ENCODE measurements at regions not wholly inside any gene's neighbourhood (a gene's known extent, or its start where the extent isn't known, plus 50 kb on each side); places are given as distances from the start of the nearest gene placed in this dataset.
"Not testable (repeated sequence)": the region's sequence is repeated elsewhere in the genome, so short reads cannot be mapped to it uniquely, and the experiment has no call there.

GRCh38 chr12:18849761-18850160, 111.8 kb downstream of the CAPZA3 start:
- no peak for DNase-seq

DNA sequence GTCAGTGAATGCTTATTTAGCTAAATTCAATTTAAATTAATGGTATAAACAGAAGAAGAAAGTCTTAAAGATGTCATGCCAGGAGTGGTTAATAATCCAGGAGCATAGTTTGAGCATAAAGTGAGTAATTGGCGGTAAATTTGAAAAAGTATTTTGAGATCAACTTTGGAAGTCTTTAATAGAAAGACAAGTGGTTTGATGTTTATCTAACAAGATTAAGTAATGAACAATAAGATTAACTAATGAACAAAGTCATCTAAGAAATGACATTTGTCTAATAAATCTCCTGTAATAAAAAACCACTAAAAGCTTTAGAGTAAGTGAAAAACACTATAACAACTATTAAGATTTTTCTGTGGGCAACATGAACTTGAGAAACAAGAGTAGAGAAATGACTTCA, 112.8 kb downstream of the CAPZA3 start:
- DNase-seq: no peak

DNA sequence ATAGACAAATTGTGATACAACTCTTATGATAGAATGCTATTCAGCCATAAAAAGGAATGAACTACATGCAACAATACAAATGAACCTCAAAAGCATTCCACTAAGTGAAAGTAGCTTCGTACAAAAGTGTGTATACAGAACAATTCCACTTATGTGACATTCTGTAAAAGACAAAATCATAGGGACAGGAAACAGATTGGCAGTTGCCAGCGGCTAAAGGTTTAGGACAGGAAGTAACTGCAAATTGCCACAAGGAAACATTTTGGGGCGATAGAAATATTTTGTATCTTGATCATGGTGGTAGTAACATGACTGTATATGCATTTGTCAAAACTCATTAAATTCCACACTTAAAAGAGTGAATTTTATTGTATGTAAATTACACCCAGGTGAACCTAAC, 113.4 kb downstream of the CAPZA3 start:
- DNase-seq: no peak

GRCh38 chr12:18853570-18854366, 115.8 kb downstream of the CAPZA3 start:
- no peak for DNase-seq

GRCh38 chr12:18857656-18858055, 119.7 kb downstream of the CAPZA3 start:
- DNase-seq: no peak

DNA sequence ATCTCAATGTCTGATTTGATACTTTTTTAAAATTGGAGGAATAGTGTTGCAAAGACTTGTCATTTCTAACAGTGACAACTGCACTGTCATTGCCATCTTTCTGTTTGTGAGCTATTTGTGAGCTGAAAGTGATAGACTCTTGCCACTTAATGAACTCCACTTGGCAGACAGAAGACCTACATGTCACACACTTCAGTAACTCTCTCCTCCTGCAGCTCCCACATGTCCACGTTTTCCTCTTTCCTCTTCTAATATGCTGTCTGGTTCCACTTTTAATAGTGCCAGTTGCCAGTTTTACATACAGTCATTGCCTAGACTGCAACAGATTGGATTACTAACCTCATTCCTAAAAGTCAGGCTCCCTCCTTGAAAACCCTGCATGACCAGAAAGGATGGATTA, 121.5 kb downstream of the CAPZA3 start:
- no peak for DNase-seq

GRCh38 chr12:18861287-18861858, 123.5 kb downstream of the CAPZA3 start:
- DNase-seq: no peak

GRCh38 chr12:18863769-18864500, 126.0 kb downstream of the CAPZA3 start:
- DNase-seq: no peak

GRCh38 chr12:18864900-18865561, 127.1 kb downstream of the CAPZA3 start:
- no peak for DNase-seq

DNA sequence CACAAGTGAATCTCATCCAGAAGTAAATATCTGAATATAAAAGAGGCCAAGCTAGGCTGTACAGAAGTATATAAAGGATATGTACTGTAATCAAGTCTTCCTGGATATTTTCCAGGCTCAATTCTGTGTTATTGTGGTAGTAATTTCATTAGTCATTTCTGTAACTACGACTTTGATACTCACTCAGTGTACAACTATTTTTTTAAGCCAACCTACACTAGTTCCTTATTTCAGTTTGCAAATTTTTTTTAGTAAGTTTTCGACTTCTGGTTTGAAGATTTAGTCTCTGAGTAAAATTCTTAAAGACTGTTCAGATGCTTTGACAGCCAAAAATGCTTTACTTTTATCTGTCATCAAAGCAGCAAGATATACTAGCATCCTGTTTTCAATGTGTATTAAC, 130.8 kb downstream of the CAPZA3 start:
- DNase-seq: no peak

- no peak for DNase-seq
Observed at GRCh38 chr12:18872770-18873169, 134.9 kb downstream of the CAPZA3 start.

GRCh38 chr12:18878676-18879180, 140.8 kb downstream of the CAPZA3 start:
- no peak for DNase-seq

DNA sequence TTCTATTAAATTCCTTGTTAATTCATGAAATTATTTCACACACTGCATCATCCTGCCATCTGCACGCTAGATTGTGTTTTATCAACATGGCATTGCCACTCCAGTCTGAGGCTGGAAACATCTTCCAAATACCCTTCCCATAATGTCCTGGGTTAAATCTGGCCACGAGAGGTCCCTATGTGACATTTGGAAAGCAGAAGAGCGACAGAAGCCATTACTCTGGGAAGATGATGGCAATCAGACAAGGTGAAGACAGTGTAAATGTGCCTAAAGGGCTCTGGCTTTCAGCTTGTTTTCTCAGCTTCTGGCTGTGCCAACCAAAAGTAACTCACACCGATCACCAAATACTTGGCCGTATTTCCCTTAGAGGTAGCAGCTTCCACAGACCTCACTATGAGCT, 144.8 kb downstream of the CAPZA3 start:
- DNase-seq: no peak

- no peak for DNase-seq
Observed at GRCh38 chr12:18886962-18887361, 149.0 kb downstream of the CAPZA3 start.

- no peak for DNase-seq
Observed at GRCh38 chr12:18887368-18887767, 149.4 kb downstream of the CAPZA3 start.

DNA sequence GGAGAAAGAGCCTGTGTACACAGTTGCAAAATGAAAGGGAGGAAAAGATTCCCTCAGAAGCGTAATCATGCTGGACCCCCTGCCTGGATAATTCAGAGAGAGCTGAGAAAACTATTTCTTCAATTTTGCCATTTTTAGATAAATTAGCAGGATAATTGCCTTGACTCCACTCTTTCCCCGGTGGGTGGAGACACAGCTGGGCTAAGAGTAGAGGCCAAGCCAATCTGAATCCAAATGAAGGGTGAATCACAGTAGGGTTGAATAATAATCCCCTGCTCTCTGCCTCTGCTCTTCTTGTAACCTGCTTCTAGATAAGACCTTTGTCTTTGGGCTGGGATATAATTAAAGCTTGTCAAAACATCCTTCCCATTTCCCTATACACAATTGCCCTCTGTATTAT, 150.1 kb downstream of the CAPZA3 start:
- no peak for DNase-seq

GRCh38 chr12:18890621-18891020, 152.7 kb downstream of the CAPZA3 start:
- not testable (repeated sequence) for DNase-seq

DNA sequence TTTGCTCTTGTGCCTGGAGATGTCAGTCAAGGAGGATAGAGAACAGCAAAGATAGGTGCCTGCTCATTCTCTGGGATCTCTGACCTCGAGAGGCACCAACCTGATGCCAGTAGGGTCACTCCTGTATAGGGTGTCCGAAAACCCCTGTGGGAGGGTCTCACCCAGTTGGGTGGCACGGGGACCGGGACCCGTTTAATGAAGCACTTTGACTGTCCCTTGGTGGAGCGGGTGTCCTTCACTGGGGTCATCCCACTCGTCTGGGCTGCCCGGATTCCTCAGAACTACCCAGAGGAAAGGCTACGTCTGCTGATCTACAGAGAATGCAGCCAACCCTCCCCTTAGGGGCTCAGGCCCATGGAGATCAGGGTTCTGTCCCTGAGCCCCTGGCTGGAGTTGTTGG, 157.6 kb downstream of the CAPZA3 start:
- DNase-seq: no peak

DNA sequence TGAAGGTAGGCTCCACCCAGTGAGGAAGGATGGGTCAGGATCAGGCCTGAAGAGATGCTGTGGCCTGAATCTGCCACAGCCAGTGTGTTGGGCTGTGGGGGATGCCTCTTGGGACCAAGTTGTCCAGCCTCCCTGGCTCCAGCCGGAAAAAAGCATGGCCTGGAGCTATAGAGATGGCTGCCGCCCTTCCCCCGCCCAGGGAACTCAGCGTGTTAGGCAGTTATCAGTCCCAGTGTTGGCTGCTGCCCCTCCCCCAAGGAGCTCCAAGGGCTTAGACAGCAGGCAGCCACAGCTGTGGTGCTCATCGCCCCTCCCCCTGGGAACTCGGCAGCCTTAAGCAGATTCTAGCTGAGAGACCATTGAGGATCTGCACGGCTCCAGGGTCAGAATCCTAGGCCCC, 158.0 kb downstream of the CAPZA3 start:
- no peak for DNase-seq

GRCh38 chr12:18897823-18898222, 159.9 kb downstream of the CAPZA3 start:
- DNase-seq: no peak

- no peak for DNase-seq
Observed at GRCh38 chr12:18898470-18898869, 160.6 kb downstream of the CAPZA3 start.

DNA sequence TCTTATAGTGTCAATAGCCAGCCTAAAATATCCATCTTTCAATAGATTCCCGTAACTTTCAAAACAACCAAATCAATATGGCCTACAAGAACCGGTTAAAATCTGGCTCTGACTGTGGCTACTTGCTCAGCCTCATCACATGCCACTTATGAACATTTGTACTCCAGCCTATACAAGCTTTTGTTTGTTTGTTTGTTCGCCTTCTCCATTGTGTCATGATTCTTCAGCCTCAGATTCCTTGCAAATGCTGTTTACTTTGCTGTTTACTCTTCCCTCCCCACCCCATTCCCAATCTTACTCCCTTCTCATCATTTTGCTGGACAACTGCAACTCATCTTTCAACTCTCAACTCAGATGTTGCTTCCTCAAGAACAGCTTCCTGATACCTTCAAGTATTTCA, 161.2 kb downstream of the CAPZA3 start:
- DNase-seq: no peak

- no peak for DNase-seq
Observed at GRCh38 chr12:18899678-18900317, 161.9 kb downstream of the CAPZA3 start.
